Transverse colon (tissue), 4 donors: ENCODE measurements at regions not wholly inside any gene's neighbourhood (a gene's known extent, or its start where the extent isn't known, plus 50 kb on each side); places are given as distances from the start of the nearest gene placed in this dataset.

Experiments
- CTCF ChIP-seq, 5 experiments: fragments of 200-600 bp in 3 of 5; fragments of 450-650 bp in 2 of 5; sonication (generic) in 3 of 5; IDR thresholded peaks; 1 replicate in 2 of 5; 2 replicates in 3 of 5; pipeline ENCODE4 v1.5.1; 2016 to 2017; ENCODE audit warnings: antibody characterized with exemption in 5 of 5, inconsistent platforms in 3 of 5, mild to moderate bottlenecking in 2 of 5, moderate library complexity in 1 of 5
- POLR2A ChIP-seq: fragments of 450-650 bp; IDR thresholded peaks from one replicate; pipeline ENCODE4 v1.6.1; 2016; ENCODE audit warnings: antibody characterized with exemption, mild to moderate bottlenecking, moderate library complexity
- POLR2AphosphoS5 ChIP-seq, 3 donors: sonication (generic); formaldehyde crosslinking; IDR thresholded peaks; one replicate each; pipeline ENCODE4 v1.6.1; 2016; ENCODE audit warnings: antibody characterized with exemption in 3 of 3

DNA sequence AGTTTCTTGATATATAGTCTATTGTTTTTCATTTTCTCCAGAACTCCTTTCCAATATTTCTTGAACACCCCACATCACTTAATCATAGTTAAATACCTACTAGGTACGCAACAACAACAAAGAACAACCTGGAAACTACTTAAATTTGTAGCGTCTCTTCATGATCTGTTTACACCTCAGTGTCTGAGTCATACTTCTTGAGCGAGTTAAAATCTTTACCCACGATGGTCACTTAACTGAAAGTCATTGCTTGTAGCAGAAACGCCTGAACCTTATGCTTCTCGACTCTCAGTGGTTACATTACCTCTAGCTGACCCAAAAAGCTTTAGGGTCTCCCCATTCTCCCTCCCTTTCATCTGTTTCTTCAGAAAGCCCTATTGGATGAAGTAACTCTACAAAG lies 131.3 kb downstream of the EN1 start:
- TF ChIP-seq POLR2AphosphoS5 (IDR thresholded peaks at IDR 0.05) (no peak), POLR2A (no peak), CTCF (IDR thresholded peaks at IDR 0.05) (no peak)
